PFSK-1 (cell line): ENCODE measurements at regions not wholly inside any gene's neighbourhood (a gene's known extent, or its start where the extent isn't known, plus 50 kb on each side); places are given as distances from the start of the nearest gene placed in this dataset.

Experiments used
- FOXP2 ChIP-seq: optimal IDR thresholded peaks from 2 replicates; pipeline ENCODE3; 2011; ENCODE audit warnings: borderline replicate concordance, control low read depth, inconsistent platforms; ENCODE audit not compliant: insufficient read depth; ENCODE audit errors: extremely low read length, extremely low read depth
- POLR2AphosphoS5 ChIP-seq: IDR thresholded peaks from 2 replicates; pipeline ENCODE4 v1.6.1; 2012; ENCODE audit warnings: low read depth, mild to moderate bottlenecking, control low read depth, low read length, moderate library complexity
- SIN3A ChIP-seq: IDR thresholded peaks from 2 replicates; pipeline ENCODE4 v1.6.1; 2012; ENCODE audit warnings: mild to moderate bottlenecking, low read length, moderate library complexity, borderline replicate concordance; ENCODE audit not compliant: insufficient read depth
- TAF1 ChIP-seq: IDR thresholded peaks from 2 replicates; pipeline ENCODE4 v1.6.1; 2012; ENCODE audit warnings: low read length, control low read depth, borderline replicate concordance; ENCODE audit not compliant: insufficient read depth
- TF ChIP-seq, protein P1 (sequence below), 2 experiments: IDR thresholded peaks; 2 replicates each; pipeline versions ENCODE4 v1.6.1 to v1.8.0; 2011 to 2012; ENCODE audit warnings: low read depth in 2 of 2, low read length in 2 of 2, control low read depth in 1 of 2, inconsistent platforms in 1 of 2, mild to moderate bottlenecking in 1 of 2, moderate library complexity in 1 of 2; ENCODE audit not compliant: insufficient read depth in 1 of 2

GRCh38 chr5:2502970-2503594, 248.4 kb downstream of the IRX2 start:
- TF ChIP-seq POLR2AphosphoS5 (no peak), TAF1 (no peak), SIN3A (no peak), FOXP2 (no peak)
- TF ChIP-seq, protein P1, sequence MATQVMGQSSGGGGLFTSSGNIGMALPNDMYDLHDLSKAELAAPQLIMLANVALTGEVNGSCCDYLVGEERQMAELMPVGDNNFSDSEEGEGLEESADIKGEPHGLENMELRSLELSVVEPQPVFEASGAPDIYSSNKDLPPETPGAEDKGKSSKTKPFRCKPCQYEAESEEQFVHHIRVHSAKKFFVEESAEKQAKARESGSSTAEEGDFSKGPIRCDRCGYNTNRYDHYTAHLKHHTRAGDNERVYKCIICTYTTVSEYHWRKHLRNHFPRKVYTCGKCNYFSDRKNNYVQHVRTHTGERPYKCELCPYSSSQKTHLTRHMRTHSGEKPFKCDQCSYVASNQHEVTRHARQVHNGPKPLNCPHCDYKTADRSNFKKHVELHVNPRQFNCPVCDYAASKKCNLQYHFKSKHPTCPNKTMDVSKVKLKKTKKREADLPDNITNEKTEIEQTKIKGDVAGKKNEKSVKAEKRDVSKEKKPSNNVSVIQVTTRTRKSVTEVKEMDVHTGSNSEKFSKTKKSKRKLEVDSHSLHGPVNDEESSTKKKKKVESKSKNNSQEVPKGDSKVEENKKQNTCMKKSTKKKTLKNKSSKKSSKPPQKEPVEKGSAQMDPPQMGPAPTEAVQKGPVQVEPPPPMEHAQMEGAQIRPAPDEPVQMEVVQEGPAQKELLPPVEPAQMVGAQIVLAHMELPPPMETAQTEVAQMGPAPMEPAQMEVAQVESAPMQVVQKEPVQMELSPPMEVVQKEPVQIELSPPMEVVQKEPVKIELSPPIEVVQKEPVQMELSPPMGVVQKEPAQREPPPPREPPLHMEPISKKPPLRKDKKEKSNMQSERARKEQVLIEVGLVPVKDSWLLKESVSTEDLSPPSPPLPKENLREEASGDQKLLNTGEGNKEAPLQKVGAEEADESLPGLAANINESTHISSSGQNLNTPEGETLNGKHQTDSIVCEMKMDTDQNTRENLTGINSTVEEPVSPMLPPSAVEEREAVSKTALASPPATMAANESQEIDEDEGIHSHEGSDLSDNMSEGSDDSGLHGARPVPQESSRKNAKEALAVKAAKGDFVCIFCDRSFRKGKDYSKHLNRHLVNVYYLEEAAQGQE (IDR thresholded peaks at IDR 0.05; ENCODE audit: insufficient read depth in 1 of 2, low read depth in 2 of 2, low read length in 2 of 2), result no peak

GRCh38 chr5:2499917-2500316, 251.6 kb downstream of the IRX2 start:
- TF ChIP-seq FOXP2, result no peak
- no peak for TF ChIP-seq TAF1
- TF ChIP-seq, protein P1 (IDR thresholded peaks at IDR 0.05; ENCODE audit: insufficient read depth in 1 of 2, low read depth in 2 of 2, low read length in 2 of 2), result no peak
- TF ChIP-seq SIN3A, result no peak
- no peak for TF ChIP-seq POLR2AphosphoS5

DNA sequence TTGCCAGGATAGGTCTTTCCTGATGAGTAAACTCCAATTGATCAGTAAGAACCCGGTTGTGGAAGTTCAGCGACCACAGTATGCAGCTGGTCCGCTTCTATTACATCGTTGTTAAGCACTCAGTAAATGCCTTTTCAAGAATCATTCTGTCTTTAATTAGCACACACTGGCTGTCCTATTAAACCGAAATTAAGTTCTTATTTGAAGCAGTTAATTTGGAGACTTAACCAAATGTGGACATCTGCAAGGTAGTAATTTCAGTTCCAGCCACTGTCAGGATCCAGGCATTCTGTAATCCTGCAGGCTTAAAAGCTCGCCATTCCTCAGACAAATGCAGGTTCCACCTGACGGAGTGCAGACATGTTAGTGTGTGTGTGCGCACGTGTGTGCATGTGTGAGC, 254.6 kb downstream of the IRX2 start:
- TF ChIP-seq TAF1, result no peak
- no peak for TF ChIP-seq POLR2AphosphoS5
- no peak for TF ChIP-seq FOXP2
- TF ChIP-seq SIN3A, result no peak
- TF ChIP-seq, protein P1 (IDR thresholded peaks at IDR 0.05; ENCODE audit: insufficient read depth in 1 of 2, low read depth in 2 of 2, low read length in 2 of 2), result no peak

DNA sequence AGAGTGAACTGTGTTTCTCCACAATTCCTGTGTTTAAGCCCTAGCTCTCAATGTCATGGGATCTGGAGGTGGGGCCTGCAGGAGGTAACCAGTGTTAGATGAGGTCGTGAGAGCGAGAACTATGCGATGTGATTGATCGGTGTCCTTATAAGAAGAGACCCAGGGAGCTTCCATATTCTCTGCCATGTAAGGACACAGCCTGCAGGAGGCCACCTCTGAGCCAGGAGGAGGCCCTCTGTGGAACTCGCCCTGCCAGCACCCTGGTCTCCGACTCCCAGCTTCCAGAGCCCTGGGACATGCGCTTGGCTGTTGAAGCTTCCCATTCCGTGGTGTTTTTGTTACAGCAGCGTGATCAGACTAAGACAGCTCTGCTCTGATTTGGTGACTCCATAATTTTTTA, 255.4 kb downstream of the IRX2 start:
- TF ChIP-seq TAF1, result no peak
- no peak for TF ChIP-seq POLR2AphosphoS5
- no peak for TF ChIP-seq SIN3A
- TF ChIP-seq, protein P1 (IDR thresholded peaks at IDR 0.05; ENCODE audit: insufficient read depth in 1 of 2, low read depth in 2 of 2, low read length in 2 of 2), result no peak
- no peak for TF ChIP-seq FOXP2

- TF ChIP-seq TAF1, result no peak
- TF ChIP-seq, protein P1 (IDR thresholded peaks at IDR 0.05; ENCODE audit: insufficient read depth in 1 of 2, low read depth in 2 of 2, low read length in 2 of 2), result no peak
- no peak for TF ChIP-seq SIN3A
- no peak for TF ChIP-seq FOXP2
- TF ChIP-seq POLR2AphosphoS5, result no peak
Measured at GRCh38 chr5:2493356-2493755, 258.1 kb downstream of the IRX2 start.
